Hematopoietic multipotent progenitor cell treated with erythropoietin and hydrocortisone succinate and interleukin-3 and kit ligand, for 17 days (in vitro differentiated cells): ENCODE measurements at regions not wholly inside any gene's neighbourhood (a gene's known extent, or its start where the extent isn't known, plus 50 kb on each side); places are given as distances from the start of the nearest gene placed in this dataset.
"Not testable (repeated sequence)": the region's sequence is repeated elsewhere in the genome, so short reads cannot be mapped to it uniquely, and the experiment has no call there.

ENCODE experiments used
- DNase-seq: peaks from one replicate; pipeline ENCODE4 v3.0.0-alpha.2; 2015; ENCODE audit warnings: low spot score

DNA sequence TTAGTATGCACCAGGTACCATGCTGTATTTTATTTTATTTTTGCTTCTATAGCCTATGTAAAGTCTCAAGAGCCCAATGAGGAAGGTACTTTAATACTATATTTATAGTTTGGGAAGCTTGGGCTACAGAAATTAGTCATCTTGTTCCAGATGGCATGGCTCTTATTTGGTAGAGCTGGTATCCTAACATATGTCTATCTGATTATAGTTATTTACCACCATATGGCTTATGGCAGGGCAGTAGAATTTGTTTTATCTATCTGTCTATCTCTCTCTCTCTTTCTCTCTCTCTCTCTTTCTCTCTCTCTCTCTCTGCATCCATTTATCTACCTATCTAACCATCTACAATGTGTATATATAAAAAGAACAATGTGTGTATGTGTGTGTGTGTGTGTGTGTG is 1293.7 kb upstream of the SLC39A10 start:
- no peak for DNase-seq

DNA sequence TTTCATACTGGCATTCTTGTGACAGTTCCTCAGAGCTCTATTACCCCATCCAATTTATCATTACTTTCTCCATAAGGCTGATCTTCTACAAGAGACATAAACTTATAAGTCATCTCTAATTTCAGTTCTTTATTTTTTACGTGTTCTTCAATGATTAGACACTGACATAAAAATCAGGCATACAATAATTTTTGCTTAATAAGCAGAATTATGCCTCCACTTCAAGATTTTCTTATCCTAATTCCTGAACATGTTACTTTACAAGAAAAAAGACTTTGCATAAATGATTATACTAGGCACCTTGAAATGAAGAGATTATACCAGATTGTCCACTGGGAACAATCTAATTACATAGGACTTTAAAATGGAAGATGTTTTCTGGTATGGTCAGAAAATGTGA is 1304.5 kb upstream of the SLC39A10 start:
- no peak for DNase-seq

DNA sequence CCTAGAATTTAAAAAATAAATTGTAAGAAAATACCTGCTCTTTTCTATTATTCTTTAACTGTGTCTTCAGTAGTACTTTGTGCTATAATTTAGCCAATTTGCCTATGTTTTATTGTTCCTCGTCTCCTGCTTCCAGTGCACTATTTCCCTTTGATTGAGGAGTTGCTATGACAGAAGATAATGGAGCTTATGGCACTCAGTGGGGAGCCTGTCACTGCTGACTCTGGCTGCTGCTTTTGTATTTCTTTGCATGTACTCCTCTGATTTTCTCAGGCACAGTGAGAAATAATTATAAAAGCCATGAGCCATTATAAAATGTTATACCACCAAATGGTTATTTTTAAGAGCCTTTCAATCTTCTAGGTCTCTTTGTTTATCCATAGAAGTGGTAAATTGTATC is 1310.8 kb upstream of the SLC39A10 start:
- DNase-seq, result no peak

DNA sequence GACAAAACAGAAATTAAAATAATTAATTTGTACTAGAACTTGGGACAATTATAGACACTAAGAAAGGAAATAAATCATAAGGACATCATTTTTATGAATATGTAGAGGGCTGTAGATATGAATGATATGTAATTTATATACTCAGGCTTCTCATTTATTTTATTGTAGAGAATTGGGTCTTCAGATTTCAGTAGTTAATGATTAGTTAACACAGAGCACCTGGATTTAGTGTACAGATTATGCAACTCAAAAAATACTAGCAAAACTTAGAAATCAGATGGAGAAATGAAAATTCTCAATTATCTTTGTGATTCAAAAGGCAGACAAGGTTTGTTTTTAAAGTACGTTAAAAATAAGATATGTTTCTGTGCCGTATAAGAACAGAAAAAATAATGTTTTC is 1311.7 kb upstream of the SLC39A10 start:
- no peak for DNase-seq

DNA sequence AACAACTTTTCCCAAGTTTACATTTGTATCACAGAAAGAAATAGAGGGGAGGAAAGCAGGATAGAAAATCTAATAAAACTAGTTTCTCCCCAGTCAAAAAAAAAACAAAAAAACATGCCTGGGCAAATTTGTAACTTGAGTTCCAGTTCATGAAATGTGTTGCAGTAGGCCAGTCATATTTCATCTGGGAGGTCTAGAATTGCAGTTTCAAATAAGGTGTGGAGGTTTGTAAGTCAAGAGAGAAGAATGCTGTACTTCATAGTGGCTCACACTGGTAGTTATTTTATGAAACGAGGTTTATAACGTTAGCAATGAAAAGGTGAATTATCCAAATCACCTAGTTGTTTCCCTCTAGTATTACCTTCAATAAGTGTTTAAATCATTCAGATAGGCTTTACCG is 1313.9 kb upstream of the SLC39A10 start:
- DNase-seq, result no peak

DNA sequence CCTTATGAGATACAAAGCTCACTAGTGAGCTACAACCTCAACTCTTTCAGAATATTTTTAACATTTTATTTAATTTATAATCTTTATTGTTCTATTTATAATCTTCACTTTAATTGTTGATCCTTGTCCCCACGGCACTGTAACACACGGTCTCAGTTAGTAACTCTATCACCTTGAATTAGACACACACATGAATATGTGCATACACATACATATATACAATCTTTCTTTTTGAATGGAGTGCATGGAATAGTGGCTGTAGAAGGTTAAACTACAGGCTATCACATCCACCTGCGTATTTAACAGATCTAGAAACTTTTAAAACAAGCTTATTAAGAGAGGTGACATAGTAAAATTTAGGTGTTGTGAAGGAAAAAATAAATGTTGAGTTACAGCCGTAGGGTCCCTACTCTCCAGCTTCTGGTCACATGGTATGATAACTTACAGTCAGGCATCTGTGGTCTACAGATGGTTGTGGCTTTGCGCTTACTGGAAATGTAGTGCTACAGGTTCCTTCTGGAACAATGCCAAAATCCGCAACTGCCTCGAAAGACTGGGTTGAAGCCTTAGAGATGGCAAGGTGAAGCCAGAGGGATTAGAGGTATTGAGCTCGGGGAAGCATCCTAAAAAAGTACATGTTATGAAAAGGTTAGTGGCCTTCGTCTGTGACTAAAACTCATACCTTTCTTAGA is 1324.1 kb upstream of the SLC39A10 start:
- DNase-seq, result no peak

DNA sequence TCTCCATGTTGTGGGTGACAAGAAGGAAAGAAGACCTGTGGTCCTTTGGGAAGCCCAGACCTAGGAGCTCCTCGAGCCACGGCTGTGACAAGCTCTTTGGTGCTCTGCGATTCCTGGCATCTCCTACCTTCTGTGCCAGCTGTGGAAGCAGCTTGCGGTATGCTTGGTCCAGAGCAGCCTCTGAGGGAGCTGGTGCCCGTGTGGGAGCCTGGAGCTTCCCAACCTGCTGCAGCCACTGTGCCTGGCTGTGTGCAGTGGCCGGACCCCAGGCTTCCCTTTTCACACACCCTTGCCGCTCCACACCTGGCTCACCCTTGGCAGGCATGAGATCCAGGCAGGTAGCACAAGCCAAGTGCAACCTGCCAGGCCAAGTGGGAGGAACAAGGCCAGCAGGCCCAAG is 1328.6 kb upstream of the SLC39A10 start:
- no peak for DNase-seq

DNA sequence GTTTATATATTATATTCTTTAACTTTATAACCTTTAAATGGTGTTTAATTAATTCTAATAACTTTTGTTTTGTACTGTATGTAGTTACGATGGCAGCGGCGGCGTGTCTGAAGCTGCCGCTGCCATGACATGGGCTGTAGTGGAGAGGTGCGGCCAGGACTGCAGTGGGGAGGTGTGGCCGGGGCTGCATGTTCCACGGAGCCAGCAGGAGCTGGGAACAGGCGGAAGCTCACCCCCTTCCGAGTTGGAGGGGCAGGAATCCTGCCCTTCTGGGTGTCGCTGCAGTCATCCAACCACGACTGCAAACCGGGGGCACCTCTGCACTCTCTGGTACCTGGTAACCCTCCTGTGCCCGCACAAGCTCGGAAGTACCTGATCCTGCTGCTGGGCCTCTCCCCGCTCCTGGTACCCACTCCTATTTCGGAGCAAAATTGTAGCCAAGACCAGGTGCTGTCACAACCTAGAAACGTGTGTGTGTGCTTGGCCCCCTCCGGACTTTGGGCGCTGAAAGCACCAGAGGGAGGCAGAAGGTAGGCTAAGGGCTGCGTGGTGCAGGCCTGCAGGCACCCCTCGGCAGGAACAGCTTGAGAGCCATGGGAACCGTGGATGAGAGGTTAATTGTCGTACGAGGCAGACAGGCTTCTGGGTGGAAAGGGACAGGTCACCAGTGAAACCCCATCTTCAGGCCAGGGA is 1329.7 kb upstream of the SLC39A10 start:
- no peak for DNase-seq

DNA sequence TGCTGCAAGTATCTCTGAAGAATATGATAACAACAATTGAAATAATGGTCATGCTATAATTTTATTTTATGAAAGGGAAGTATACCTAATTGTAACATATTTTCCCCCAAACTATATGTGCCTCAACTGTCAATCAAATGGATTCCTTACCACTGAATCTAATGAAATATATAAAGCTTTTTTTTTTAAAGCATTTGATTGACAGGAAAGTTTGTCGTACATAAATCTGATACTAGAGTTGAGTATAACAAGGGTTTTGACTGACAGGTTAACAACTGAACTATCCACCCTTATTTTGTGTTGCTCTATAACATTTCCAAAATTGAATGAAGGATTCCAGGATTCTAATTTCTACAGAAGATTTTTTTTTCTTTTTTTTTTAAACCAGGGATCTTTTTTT is 1333.3 kb upstream of the SLC39A10 start:
- DNase-seq, result no peak

DNA sequence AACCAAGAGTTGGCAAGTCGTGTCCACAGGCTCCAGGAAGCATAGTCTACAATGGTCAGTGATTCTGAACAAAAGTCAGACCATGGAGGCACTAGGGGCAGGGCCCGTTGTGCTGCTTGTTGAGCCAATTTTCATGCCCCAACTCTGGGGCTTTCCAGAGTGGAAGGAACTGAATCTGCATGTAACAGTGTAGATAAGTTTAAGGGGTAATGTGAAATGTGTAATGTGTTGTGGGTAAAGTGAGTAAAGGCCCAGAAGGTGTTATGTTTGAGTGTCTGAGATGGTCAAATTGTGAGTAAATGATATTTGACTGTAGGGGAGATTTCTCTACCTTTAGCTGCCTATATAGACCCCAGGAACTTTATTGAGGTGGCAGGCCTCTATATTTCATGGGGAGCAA is 1336.5 kb upstream of the SLC39A10 start:
- DNase-seq, result no peak

DNA sequence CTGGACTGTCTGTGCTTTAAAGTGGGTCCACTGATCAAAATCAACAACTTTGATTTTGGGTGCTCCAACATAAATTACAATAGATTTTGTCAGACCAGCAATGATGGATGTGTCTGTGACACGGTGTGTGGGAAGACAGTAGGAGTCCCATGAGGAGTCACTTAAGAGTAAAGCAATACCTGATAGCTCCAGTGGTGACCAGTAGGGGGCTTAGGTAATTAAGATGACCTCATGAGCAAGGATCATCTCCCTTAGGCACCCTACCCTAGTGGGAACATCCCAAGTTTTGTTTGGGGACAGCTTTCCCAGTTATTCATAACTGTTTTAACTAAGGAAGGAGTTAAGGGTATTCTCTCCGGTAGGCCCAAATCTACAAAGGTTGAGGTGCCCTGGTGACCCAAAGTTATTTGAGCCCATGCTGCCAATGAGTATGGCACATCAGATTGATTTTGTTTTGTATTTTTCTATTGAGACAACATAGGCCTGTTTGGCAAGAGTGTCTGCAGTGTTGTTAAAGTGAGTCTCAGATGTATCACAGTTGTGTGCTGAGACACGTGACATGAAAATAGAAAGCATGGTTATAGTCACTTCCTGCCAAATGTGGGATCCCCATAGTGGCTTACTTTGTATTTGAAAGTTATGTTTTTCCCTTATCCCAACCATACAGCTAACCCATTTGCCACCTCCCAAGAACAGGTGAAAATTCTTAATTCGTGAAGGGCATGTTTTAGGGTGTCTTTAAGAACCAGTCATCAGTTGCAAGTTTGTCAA is 1337.6 kb upstream of the SLC39A10 start:
- DNase-seq, result no peak

DNA sequence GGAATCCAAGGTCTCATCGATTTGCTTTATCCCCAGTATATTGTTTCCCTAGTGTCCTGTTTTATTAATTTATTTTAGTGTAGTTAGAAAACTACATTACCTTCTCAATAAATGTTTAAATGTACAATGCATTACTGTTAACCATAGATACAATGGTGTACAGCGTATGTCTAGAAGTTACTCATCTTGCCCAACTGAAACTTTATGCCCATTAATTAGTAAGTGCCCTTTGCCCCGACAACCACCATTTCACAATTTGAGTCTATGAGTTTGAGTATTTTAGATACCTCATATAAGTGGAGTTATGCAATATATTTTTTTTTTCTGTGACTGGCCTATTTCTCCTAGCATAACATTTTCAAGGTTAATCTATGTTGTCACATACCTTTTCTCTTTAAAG is 1343.0 kb upstream of the SLC39A10 start:
- no peak for DNase-seq

DNA sequence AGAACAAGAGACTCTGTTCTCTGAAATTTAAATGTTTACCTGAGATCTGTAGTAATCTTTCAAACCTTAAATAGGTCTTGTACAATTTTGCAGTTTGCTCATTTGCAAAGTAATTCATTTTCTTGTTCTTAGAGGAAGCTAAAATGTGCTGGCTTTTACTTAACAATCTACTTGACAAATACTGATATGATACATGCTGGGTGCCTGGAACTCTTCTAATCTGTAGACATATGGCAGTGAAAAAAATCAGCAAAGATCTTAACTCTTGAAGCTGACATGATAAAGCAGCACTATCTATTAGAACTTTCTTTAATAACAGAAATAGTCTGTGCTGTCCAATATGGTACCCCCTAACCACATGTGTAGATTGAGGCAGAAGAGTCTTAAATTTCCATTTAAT is 1352.8 kb upstream of the SLC39A10 start:
- DNase-seq, result no peak

DNA sequence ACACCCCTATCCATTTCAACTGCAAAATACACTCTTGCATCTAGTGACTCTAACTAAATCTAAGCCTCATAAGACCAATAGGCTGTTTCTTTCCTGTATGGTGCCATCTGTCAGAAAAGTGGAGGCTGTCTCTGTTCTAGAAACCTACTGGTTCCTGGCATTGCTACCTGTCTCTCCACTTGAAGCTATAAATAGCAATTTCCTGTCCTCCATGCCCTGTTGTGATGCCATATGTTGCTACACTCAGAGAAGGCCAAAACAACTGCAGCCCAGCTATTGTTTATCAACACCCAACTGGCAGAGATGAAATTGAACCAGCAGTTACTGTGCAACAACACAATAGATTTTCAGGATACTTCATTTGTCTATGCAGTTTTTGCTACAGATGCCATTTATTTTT is 1355.1 kb upstream of the SLC39A10 start:
- DNase-seq, result no peak

DNA sequence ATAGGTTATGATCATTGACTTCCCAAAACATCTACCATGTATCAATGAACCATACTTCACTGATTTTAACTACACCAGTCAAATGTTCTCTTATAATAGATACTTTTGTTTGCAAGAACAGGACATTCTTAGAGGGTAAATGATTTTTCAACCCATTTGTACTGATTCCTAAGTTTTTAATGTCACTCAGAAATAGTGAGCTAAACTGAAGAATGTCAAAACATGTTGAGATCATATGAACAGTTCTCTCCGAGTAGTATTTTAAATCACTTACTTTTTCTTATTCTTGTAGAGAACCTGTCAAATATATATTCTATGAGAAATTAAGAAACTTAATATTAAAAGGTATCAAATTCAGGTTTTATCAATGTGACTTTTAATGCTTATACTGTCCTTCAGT is 1362.9 kb upstream of the SLC39A10 start:
- DNase-seq, result no peak

DNA sequence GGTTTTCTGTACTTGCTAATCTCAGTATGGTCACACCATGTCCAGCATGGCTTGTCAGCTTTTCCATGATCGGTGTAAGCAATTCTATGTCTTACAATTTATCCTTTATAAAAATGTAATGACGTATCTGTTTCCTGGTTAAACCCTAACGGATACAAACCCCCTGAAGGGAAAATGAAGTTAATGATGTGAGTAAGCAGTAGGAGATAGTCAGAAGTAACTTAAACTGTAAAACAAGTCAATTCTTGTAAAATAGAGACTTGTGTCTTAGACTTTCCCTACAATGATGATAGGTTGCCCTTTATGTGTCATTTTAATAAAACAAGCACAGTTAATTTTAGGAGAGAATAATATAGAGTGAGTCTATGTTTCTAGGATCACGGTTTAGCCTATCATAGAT is 1365.9 kb upstream of the SLC39A10 start:
- DNase-seq, result no peak

DNA sequence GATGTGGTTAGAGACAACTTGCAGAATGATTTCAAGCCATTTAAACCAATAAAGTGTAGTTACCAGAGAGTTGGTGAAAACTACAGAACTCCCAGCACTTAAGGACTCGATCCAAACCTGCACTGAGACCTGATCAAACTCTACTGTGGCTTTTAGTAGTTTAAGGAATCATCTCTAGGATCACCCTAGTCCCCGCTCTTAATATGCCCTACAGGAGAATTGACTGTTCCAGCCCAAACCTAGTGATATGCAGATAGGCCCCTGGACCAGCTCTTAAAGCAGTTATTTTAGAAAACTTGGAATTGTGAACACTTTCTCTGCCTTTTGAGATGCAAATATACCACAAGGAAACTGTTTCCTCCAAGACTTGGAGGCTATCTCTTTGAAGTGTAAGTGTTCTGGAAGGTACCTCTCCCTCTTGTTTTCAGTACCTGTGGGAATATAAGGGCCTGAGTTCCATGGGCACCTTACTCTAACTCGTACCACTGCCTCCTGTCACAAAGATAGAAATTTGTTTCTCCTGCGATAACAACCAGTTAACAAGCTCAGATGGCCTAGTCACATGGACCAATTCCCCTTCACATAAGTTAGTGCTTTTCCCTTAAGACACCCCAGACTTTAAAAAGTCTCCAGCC is 1367.2 kb upstream of the SLC39A10 start:
- DNase-seq, result no peak

DNA sequence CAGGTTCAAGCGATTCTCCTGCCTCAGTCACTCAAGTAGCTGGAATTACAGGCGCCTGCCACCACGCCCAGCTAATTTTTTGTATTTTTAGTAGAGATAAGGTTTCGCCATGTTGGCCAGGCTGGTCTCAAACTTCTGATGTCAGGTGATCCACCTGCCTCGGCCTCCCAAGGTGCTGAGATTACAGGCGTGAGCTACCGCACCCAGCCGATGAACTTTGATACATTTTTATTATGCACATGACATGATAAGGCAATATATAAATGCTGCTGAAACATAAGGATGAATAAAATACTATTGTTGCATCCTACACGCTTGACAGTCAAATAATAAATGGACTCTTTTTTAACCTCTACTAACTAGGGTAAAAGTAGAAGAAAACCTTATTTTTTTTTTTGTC is 1380.4 kb upstream of the SLC39A10 start:
- not testable (repeated sequence) for DNase-seq

DNA sequence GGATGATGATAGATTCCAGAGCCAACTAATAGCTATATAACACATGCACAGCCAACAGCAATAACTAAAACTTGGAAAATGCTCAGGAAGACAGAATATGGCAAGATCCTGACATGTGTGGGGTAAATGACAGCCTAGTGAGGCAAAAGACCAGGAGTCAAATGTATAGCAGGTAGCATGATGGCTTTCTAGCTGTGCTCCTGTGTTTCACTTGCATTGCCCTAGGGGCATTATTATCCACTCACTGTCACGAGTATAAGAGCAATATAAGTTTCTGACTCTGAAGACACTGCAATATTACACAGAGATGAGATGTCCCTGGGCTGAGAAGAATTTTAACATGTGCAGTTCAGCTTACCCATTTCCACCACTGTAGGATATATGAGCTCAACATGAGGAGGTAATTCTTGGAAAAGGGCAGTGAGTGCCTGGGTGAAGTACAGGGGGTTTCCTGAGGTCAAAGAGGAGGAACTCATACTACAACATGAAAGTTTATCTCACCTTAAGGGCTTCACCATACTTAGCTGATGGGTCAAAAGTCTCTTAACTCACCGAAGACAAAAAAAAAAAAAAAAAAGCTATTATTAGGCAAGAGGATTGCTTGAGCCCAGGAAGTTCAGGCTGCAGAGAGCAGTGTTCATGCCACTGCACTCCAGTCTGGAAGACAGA is 1385.6 kb upstream of the SLC39A10 start:
- DNase-seq, result no peak

DNA sequence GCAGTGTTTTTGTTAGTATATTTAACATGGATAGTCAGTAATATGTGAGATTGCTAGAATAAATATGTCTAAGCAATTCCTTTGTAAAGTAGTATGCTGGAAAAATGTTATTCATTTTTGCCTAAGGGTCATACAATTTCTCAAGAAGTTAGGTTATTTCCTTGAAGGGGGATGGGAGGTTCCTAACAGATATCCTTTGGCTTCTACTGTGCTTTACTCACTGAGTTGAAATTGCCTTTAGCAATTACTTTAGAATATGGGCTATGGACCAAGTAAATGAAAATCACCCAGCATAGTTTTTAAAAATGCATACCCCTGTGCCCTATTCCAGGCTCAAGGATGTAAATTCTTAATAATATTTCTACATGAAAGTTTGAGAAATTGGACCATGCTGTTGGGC is 1386.4 kb upstream of the SLC39A10 start:
- DNase-seq, result no peak

DNA sequence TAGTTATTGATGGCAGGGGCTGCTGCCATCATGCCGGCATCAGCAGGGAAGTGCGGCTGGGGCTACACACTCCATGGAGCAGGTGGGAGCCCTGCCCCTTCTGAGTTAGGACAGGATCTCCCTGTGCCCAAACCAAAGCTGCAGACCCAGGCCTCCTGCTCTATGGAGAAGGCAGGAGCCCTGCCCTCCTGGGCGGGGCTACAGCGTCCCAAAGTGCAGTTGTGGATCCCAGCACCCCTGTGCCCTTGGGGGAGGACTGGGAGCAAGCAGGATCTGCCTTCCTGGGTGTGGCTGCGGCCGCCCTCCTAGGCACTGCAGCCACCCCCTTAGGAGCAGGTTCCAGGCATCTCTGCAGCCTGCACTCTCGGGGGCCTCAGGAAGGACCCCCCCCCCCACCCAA is 1392.4 kb upstream of the SLC39A10 start:
- no peak for DNase-seq

DNA sequence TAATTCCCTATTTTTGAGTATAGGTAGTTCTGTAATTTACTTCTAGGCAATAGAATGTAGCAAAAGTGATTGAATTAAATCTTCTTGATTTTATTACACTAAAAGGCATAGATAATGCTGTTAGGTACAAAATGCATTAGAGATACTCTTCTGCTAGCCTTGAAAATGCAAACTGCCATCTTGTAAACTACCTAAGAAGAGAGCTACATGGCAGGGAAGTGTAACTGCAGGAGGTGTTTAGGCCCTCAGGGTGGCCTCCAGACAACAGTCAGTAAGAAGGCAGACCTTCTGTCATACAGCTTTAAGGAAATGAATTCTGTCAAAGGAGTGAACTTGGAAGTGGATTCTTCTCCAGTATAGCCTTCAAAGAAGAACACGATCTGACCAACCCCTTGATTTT is 1396.8 kb upstream of the SLC39A10 start:
- no peak for DNase-seq
